CD14-positive monocyte (primary cell): ENCODE measurements at regions not wholly inside any gene's neighbourhood (a gene's known extent, or its start where the extent isn't known, plus 50 kb on each side); places are given as distances from the start of the nearest gene placed in this dataset.

Experiments used
- DNase-seq, 3 donors: peaks; one replicate each; pipeline ENCODE4 v3.0.0-alpha.2; 2011 to 2022
- H2AFZ ChIP-seq: 2 replicates; pipeline ENCODE4 v1.6.0; 2012; ENCODE audit warnings: mild to moderate bottlenecking, low read depth, low read length, inconsistent platforms; ENCODE audit not compliant: insufficient read depth, poor library complexity, severe bottlenecking
- H3K27ac ChIP-seq, 2 donors: 1 replicate in 1 of 2; 2 replicates in 1 of 2; pipeline ENCODE4 v1.5.1; 2012 to 2013; ENCODE audit warnings: low read length in 2 of 2, control low read depth in 1 of 2, inconsistent platforms in 1 of 2, low read depth in 1 of 2, mild to moderate bottlenecking in 1 of 2
- H3K27me3 ChIP-seq, 2 donors: one replicate each; pipeline versions ENCODE4 v1.6.0 to v1.6.1; 2011 to 2013; ENCODE audit warnings: low read length in 2 of 2; ENCODE audit not compliant: control insufficient read depth in 2 of 2, insufficient read depth in 2 of 2
- H3K36me3 ChIP-seq, 2 donors: replicated peaks in 1 of 2; 1 replicate in 1 of 2; 2 replicates in 1 of 2; pipeline versions ENCODE4 v1.5.1 to v1.6.1; 2012 to 2013; ENCODE audit warnings: low read length in 2 of 2, control low read depth in 1 of 2, inconsistent platforms in 1 of 2, mild to moderate bottlenecking in 1 of 2; ENCODE audit not compliant: insufficient read depth in 2 of 2, control insufficient read depth in 1 of 2
- H3K4me1 ChIP-seq, 2 donors: 1 replicate in 1 of 2; 2 replicates in 1 of 2; pipeline versions ENCODE4 v1.5.1 to v1.6.1; 2012 to 2013; ENCODE audit warnings: low read length in 2 of 2, control low read depth in 1 of 2, inconsistent platforms in 1 of 2, mild to moderate bottlenecking in 1 of 2, moderate library complexity in 1 of 2; ENCODE audit not compliant: insufficient read depth in 2 of 2, control insufficient read depth in 1 of 2
- H3K4me2 ChIP-seq: replicated peaks from 2 replicates; pipeline ENCODE3; 2012; ENCODE audit warnings: low read length, moderate library complexity, mild to moderate bottlenecking; ENCODE audit not compliant: poor library complexity, severe bottlenecking; ENCODE audit errors: extremely low read depth
- H3K4me3 ChIP-seq, 3 experiments: fragments of 200-600 bp in 1 of 3; sonication (generic) in 1 of 3; replicated peaks in 1 of 3; 1 replicate in 2 of 3; 2 replicates in 1 of 3; pipeline ENCODE4 v1.5.1; 2011 to 2013; ENCODE audit warnings: low read length in 3 of 3, mild to moderate bottlenecking in 3 of 3, control low read depth in 2 of 3, low read depth in 2 of 3, inconsistent platforms in 1 of 3, moderate library complexity in 1 of 3
- H3K79me2 ChIP-seq: 2 replicates; pipeline ENCODE4 v1.6.0; 2012; ENCODE audit warnings: mild to moderate bottlenecking, control low read depth, inconsistent platforms, low read length, moderate library complexity; ENCODE audit not compliant: insufficient read depth
- H3K9ac ChIP-seq: 2 replicates; pipeline ENCODE4 v1.6.0; 2017; ENCODE audit warnings: low read length, mild to moderate bottlenecking; ENCODE audit not compliant: insufficient read depth, poor library complexity, severe bottlenecking
- H3K9me3 ChIP-seq, 2 donors: replicated peaks in 1 of 2; 1 replicate in 1 of 2; 2 replicates in 1 of 2; pipeline versions ENCODE4 v1.5.1 to v1.6.1; 2012 to 2013; ENCODE audit warnings: low read length in 2 of 2, control low read depth in 1 of 2; ENCODE audit not compliant: control insufficient read depth in 1 of 2, insufficient read depth in 1 of 2
- H4K20me1 ChIP-seq: 2 replicates; pipeline ENCODE4 v1.6.0; 2012; ENCODE audit warnings: mild to moderate bottlenecking, low read length, control low read depth, moderate library complexity; ENCODE audit not compliant: insufficient read depth
- H3K27ac Mint-ChIP-seq, 7 donors: one replicate each; pipeline ENCODE4 v1.8.0; 2020; ENCODE audit warnings: mild to moderate bottlenecking in 7 of 7, mixed read lengths in 7 of 7, moderate library complexity in 6 of 7, inconsistent platforms in 2 of 7
- H3K27me3 Mint-ChIP-seq, 3 donors: one replicate each; pipeline ENCODE4 v1.8.0; 2021 to 2022; ENCODE audit warnings: low read depth in 3 of 3, mild to moderate bottlenecking in 3 of 3, mixed read lengths in 3 of 3, moderate library complexity in 3 of 3, inconsistent platforms in 1 of 3
- H3K36me3 Mint-ChIP-seq, 2 donors: one replicate each; pipeline ENCODE4 v1.8.0; 2020; ENCODE audit warnings: mixed read lengths in 2 of 2, inconsistent platforms in 1 of 2, mild to moderate bottlenecking in 1 of 2
- H3K4me1 Mint-ChIP-seq: one replicate; pipeline ENCODE4 v1.8.0; 2020; ENCODE audit warnings: mild to moderate bottlenecking, mixed read lengths
- H3K4me3 Mint-ChIP-seq, 2 donors: one replicate each; pipeline ENCODE4 v1.8.0; 2020; ENCODE audit warnings: mild to moderate bottlenecking in 2 of 2, mixed read lengths in 2 of 2, moderate library complexity in 1 of 2
- H3K9me3 Mint-ChIP-seq, 7 donors: one replicate each; pipeline ENCODE4 v1.8.0; 2020 to 2022; ENCODE audit warnings: mixed read lengths in 7 of 7, mild to moderate bottlenecking in 6 of 7, moderate library complexity in 6 of 7, inconsistent platforms in 2 of 7
- CTCF ChIP-seq: fragments of 200-600 bp; IDR thresholded peaks from one replicate; pipeline ENCODE4 v1.8.0; 2022; ENCODE audit warnings: antibody characterized with exemption, mild to moderate bottlenecking
- WGBS: methylation state at CpG from one replicate; pipeline ENCODE4 v1.1.5; 2013; ENCODE audit warnings: missing lambda C conversion rate; ENCODE audit not compliant: insufficient coverage; 5-methylcytosine and 5-hydroxymethylcytosine counted together
- intact Hi-C, 2 donors: fragments of 100-400 bp; cut with micrococcal nuclease; formaldehyde crosslinking; loops; one replicate each; pipeline versions ENCODE4 v1.15.0 to v1.15.1; 2023

GRCh38 chr11:131253656-131254151 is 116.7 kb upstream of the NTM start:
- no peaks in the 10 kb centered on the region for H3K27me3 ChIP-seq
- no peak overlapping the region for H3K27ac ChIP-seq
- H3K4me3 ChIP-seq = no peak overlapping the region
- H3K4me2 ChIP-seq = no peak overlapping the region
- H3K9me3 ChIP-seq = no peaks in the 10 kb centered on the region
- Mint-ChIP-seq H3K36me3 (no peaks in the 10 kb centered on the region), H3K4me3 (no peak overlapping the region), H3K4me1 (peaks cover 2% of the 10 kb centered on the region), H3K9me3 (peaks cover 0 to 7% (median 0%) of the 10 kb centered on the region in 7 donors), H3K27me3 (peaks cover 3 to 7% (median 6%) of the 10 kb centered on the region in 3 donors), H3K27ac (no peak overlapping the region)
- no peak for TF ChIP-seq CTCF
- H3K79me2 ChIP-seq = no peaks in the 10 kb centered on the region
- DNase-seq = no peak
- H3K36me3 ChIP-seq = no peaks in the 10 kb centered on the region
- H2AFZ ChIP-seq = no peak overlapping the region
- no peaks in the 10 kb centered on the region for H4K20me1 ChIP-seq
- H3K4me1 ChIP-seq = no peaks in the 10 kb centered on the region
- intact Hi-C loops = no loop called here
- 27% methylated on average over 3 of the region's 9 CpGs for WGBS
- no peak overlapping the region for H3K9ac ChIP-seq

- no peaks in the 10 kb centered on the region for H3K9me3 ChIP-seq
- H3K27me3 ChIP-seq = no peaks in the 10 kb centered on the region
- no peaks in the 10 kb centered on the region for H4K20me1 ChIP-seq
- 27% methylated on average over 3 of the region's 7 CpGs for WGBS
- intact Hi-C loops = no loop called here
- Mint-ChIP-seq H3K27me3 (peaks cover 3 to 7% (median 6%) of the 10 kb centered on the region in 3 donors), H3K4me3 (no peak overlapping the region), H3K27ac (no peak overlapping the region), H3K36me3 (no peaks in the 10 kb centered on the region), H3K4me1 (peaks cover 2% of the 10 kb centered on the region), H3K9me3 (peaks cover 0 to 7% (median 2%) of the 10 kb centered on the region in 7 donors)
- no peaks in the 10 kb centered on the region for H3K36me3 ChIP-seq
- H3K9ac ChIP-seq = no peak overlapping the region
- H3K4me2 ChIP-seq = no peak overlapping the region
- H2AFZ ChIP-seq = no peak overlapping the region
- no peak overlapping the region for H3K27ac ChIP-seq
- no peak for DNase-seq
- H3K4me1 ChIP-seq = no peaks in the 10 kb centered on the region
- no peaks in the 10 kb centered on the region for H3K79me2 ChIP-seq
- no peak overlapping the region for H3K4me3 ChIP-seq
- TF ChIP-seq CTCF = no peak
Observed at GRCh38 chr11:131254254-131254653, 116.2 kb upstream of the NTM start.
